Myocyte (in vitro differentiated cells): ENCODE measurements at regions not wholly inside any gene's neighbourhood (a gene's known extent, or its start where the extent isn't known, plus 50 kb on each side); places are given as distances from the start of the nearest gene placed in this dataset.

ENCODE experiments used
- DNase-seq: peaks from one replicate; pipeline ENCODE4 v3.0.0-alpha.2; 2012; ENCODE audit warnings: low read depth

DNA sequence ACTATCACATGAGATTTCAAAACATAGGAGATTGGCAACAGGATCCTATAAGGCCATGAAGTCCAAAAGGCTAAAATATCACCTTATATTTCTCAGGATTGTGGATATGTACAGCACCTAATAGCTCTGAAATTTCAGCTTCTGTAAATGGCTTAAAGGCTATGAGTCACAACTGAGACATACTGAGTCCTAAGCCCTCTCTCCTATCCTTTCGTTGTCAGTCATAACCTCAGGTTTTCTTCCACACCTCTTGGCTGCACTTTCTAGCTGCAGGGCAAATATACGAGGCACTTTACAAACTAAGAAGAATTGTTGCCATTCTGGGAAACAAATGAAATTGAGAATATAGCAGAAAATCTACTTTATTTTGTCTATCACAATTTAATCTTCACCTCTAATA, 969.9 kb upstream of the EPHA7 start:
- no peak for DNase-seq

- peak; percentile 31 for DNase-seq
These were observed 958.5 kb upstream of the EPHA7 start for GRCh38 chr6:94377835-94378234.

GRCh38 chr6:94376876-94377275, 957.5 kb upstream of the EPHA7 start:
- no peak for DNase-seq

DNA sequence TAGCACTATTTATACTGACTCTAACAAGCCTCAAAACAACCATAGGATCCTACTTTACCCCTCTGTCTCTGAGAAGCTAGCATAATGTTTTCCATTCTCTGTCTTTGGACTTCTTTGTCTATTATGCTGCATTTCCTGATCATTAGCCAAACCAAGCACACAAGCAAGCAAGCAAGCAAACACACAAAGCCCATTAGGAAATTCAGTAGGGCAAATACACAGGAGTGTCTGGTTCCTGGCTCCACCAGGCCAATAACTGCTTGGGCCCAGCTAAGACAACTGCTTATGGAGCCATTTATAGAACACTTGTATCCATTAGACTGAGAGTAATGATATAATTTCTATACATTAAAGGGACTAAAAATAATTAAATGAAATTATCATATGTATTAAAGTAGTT, 952.9 kb upstream of the EPHA7 start:
- no peak for DNase-seq

- no peak for DNase-seq
These were observed 948.0 kb upstream of the EPHA7 start for GRCh38 chr6:94367316-94367715.

- DNase-seq: no peak
These were observed 942.9 kb upstream of the EPHA7 start for GRCh38 chr6:94362061-94362864.

DNA sequence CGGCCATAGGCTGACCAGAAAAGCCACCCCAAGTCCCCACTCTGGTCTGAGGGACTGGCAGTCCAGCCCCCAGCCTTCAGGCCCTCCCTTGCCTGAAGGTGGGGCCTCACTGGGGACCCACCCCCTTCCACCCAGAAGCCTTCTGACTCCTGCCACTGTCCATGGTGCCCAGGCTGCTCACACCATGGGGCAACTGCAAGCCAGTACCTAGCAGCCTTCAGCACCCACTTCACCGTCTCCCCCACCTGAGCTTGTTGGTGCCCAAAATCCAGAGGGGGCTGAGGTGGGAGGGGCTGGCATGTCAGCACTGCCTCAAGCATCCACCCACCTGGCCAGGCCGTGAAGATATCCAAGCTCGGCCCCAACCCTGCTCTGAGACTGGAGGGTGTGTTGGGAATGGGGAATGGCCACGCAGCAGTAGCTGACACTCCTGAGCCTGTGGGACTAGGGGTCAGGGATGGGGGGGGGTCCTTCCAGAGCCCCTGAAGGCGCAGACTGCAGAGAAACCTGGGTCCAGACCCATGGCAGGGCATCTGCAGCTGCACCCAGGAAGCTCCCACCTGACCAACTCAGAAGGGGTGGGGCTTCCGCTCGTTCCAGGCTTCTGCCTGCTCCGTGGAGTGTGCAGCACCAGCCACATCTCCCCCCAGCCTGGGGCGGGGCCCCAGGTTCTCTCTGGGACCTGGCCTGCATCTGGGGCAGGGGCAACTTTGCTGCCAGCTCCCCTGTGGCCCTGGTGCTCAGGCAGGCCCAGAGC, 942.1 kb upstream of the EPHA7 start:
- DNase-seq: no peak

DNA sequence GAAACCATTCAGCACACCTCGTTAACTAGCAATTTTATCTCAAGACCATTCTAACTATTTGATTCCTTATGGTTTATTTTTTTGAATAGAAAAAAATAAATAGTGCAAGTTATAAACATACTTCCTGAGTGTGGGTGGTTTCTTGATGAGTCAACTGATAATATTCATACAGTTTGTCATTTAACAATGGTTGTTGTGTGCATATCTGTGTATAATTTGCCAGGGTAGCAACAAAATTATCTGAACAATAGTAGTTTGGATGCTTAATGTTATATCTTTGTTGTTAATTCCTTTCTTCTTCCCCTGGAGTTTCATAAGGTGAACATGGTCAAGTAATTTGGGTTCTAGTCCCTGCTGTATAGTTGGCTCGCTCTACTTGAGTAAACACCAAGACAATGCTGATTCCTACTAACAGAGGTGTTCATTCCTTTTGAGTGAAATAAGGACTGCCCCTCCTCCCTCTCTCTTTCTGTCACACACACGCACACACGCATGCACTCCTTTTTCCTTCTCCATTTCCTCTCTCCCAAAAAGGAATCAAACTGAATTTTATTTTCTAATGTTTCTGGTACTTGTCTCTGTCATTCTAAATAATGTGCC, 938.1 kb upstream of the EPHA7 start:
- DNase-seq: no peak

- DNase-seq: no peak
These were observed 931.5 kb upstream of the EPHA7 start for GRCh38 chr6:94350833-94351232.

DNA sequence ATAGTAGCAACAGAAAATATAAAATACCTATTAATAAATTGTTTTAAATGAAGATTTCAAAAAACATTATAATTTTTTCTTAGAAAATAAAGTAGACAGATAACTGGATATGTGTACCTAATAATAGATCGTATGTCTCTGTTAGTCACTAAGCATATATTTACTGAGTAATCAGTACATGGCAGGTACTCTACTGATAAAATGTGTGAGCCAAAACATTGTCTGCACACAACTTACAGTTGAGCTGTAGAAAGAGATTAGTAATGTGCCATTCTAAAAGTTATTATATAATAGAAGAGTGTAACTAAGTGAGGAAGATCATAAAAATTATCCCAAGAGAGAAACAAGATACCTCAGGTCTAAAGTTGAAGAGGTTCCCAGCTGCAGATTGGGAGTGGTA, 929.9 kb upstream of the EPHA7 start:
- DNase-seq: no peak

GRCh38 chr6:94344866-94345265, 925.5 kb upstream of the EPHA7 start:
- no peak for DNase-seq

- no peak for DNase-seq
These were observed 921.8 kb upstream of the EPHA7 start for GRCh38 chr6:94341173-94341572.

- DNase-seq: peak; percentile 4
These were observed 904.5 kb upstream of the EPHA7 start for GRCh38 chr6:94323853-94324252.

DNA sequence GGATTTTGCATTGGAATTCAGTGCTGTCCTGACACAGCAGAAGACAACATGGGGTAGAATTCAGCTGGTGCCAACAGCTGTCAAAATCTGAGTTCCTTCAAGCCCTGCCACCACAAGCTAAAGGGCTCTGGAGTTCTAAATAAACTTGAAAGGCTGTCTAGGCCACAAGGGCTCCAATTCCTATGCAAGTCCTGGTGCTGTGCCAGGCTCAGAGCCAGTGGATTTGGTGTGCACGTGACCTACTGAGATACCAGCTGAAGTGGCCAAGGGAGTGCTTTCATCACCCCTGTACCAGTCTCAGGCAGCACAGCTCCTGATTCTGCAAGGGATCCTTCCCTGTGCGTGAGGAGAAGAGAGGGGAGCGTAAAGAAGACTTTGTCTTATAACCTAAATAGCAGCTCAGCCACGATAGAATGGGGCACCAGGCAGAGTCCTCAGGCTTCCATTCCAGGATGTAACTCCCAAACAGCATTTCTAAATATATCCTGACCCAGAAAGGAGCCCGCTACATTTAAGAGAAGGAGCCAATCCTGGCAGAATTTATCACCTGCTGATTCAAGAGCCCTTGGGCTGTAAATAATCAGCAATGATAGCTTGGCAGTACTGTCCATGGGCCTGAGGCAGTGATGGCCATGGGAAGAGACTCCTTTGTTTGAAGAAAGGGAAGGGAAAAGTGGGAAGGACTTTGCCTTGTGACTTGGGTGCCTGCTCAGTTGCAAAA, 881.2 kb upstream of the EPHA7 start:
- DNase-seq: peak; percentile 92

DNA sequence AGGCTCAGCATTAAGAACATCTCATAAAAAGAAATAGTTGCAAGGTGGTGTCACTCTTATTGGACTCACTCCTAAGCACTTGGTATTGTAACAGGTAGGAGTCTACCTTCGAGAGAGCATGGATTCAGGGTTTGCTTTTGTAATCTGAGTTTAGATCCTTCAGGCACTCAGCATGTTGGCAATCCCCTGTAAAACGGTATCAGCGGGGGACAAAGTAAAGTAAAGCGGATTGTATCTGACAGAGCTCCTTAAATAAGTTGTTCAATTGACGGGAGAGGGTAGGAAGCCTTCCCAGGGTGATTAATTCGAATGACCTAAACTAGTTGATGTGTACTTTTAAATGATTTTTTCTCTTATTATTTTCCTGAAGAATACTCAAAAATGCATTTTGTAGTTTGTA, 869.8 kb upstream of the EPHA7 start:
- no peak for DNase-seq

DNA sequence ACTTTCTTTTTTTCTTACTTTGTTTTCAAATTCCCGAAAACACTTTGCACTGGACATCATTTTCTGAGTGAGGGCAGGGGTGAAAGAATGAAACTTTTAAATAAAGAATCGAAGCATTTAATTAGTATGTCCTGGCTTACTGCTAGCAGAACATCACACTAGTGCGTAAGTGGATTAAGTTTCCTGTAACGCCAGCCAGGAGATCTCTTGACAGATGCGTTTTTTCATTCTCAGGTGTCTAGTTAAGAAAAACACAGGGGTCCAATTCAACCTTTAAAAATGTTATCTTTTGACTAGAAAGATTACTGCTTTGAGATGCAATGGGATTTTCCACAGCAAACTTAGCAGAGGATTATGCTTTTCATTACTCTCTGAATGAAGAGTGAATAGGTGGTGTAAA, 858.8 kb upstream of the EPHA7 start:
- no peak for DNase-seq

DNA sequence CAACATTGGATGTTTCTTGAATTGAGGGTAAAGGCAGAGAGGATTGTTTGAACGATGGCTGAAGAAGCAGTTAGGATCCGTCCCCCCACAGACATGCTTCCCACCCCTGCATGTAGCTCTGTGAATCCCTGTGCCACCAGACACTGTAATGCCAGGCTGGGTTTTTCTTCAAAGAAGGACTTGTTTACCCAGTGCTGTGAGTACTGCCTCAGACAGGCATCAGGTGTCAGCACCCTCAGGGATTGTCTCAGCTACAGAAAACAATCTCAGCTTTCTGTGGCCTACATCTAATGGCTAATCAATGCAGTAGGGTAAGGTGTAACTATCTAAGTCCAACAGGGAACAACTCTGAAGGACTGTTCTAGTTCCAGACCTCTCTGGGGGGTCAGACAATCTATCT, 853.0 kb upstream of the EPHA7 start:
- DNase-seq: no peak

- peak; percentile 12 for DNase-seq
These were observed 851.0 kb upstream of the EPHA7 start for GRCh38 chr6:94270091-94270948.

DNA sequence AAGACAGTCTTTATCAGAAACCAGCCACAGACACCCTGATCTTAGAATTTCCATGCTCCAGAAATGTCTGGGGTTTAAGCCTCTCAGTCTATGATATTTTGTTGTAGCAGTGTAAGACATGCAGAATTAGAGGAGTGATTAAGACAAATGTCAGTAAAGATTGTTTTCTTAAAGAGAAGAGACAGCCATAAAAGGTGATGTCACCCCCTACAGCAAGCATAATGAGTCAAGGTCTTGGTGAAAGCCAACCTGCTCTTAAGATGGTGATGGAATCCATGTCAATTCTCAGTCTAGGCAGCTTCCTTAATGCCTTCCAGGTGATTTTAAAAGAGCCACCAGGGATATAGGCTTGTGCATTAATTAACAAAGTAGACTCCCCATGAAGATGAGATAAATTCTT, 849.9 kb upstream of the EPHA7 start:
- DNase-seq: no peak

DNA sequence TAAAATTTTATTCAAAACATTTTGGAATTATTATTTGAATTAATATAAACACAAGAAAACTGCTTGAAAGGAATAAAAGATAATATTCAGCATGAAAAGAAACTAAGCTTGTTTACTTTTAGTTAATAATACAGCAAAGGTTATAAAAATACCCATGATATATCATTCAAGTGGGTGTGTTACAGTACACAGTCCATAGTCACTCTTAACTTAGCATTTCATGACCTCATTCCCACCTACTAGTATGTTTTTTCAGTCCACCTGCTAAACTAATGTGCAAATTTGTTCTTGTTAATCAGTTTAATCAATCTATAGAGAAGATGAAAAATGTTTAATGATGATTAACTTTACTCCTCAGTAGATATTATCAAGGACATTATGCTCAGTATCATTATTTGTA, 841.4 kb upstream of the EPHA7 start:
- no peak for DNase-seq

GRCh38 chr6:94254689-94255088, 835.3 kb upstream of the EPHA7 start:
- DNase-seq: peak; percentile 21
